LHCN-M2 (cell line): ENCODE measurements at regions not wholly inside any gene's neighbourhood (a gene's known extent, or its start where the extent isn't known, plus 50 kb on each side); places are given as distances from the start of the nearest gene placed in this dataset.

Source experiments
- DNase-seq: peaks from one replicate; pipeline ENCODE4 v3.0.0-alpha.2; 2012; ENCODE audit warnings: low read depth

GRCh38 chr9:73014011-73014410 lies 61.2 kb upstream of the ALDH1A1 start:
- DNase-seq = no peak

DNA sequence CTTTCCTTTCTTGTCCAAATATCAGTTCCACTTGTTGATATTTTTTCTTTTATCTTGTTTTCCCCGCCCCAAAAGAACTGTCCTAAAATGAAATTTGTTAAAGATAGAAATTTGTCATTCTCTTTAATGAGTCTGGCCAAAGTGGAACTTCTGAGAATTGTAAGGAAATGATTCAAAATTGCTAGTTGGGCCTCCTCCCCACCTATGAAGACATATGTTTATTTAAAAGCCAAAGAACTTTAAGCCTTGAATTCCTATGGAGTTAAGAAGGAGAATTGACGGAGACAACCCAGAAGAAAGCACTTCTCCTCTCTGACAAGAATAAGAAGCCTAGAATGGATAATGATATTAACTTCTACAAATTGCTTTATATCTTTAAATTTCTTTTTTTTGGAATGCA lies 59.1 kb upstream of the ALDH1A1 start:
- no peak for DNase-seq

- peak; percentile 84 for DNase-seq
Measured at GRCh38 chr9:73011181-73011750, 58.4 kb upstream of the ALDH1A1 start.

DNA sequence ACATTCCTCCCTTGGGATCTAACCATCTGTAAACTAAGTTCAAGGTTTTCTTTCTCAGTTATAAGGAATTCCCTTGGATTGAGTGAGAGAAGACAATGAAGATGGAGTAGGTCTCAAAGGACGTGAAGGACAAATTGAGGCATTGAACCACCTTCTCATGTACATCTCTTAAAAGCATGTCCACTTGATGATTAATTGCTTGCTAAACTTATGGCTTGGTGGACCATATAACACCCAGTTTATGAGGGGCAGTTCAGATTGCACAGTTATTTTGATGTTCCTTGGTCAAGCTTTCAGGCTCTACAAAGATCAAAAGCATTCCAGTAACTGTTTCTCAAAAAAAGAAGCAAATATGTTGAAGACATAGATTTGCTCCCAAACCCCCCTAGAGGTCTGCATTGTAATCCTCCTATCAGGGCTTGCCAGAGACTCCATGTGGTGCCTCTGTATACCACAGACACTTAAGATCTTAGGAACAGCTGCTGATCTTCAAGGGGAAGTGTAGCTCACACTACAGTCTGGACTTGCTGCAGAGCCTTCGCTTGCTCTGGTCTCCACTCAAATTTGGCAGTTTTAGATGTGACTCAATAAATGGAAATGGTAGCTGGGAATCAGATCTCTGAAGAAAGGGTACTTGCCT lies 56.9 kb upstream of the ALDH1A1 start:
- peak; percentile 68 for DNase-seq

DNA sequence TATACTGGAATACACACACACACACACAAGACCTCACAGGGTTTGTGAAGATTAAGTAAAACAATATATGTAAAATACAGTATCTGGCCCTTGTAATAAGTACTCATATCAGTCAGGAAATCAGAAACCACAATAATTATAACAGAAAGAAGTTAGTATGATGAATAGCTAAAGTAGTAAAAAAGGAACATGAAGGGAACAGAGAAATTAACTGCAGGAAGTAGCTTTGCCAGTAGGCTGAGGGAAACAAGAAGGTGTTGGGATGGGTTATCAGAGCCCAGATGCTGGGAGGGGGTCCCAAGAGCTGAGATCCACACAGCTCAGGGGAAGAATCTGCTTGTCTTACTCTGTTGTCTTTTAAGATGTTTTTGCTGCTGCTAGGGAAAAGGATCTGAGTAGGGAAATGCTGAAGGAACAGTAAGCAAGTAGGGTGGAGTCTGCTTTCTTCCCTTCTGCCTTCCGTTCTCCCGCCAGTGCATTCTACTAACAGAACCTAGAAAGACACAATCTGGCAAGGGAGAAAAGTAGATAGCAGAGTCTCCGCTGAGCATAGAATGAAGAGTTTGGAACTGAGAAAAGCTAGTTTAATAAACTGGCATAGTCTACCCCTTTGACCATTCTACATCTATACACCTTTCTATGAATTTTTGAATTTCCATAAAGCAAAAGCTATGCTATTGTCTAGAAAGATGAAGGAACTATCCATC lies 55.3 kb upstream of the ALDH1A1 start:
- DNase-seq = no peak

DNA sequence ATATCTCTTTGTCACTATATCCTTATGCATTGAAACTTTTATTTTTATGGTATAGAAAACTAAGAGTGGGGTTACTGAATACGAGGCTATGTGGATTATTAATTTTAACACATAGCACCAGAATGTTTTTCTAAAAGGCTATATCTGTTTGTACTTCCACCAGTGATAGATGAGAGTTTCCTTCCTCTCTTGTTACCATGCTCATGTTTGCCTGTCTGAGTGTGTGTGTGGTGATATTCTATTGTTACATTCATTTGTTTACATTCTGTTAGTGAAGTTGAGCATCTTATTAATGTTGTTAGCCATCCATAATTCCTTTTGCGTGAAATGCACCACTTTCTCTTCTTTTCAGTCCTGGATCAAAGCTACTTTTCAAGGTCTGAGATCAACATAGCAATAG lies 54.1 kb upstream of the ALDH1A1 start:
- DNase-seq = no peak
